Stromal cell of bone marrow (primary cell): ENCODE measurements at regions not wholly inside any gene's neighbourhood (a gene's known extent, or its start where the extent isn't known, plus 50 kb on each side); places are given as distances from the start of the nearest gene placed in this dataset.

Source experiments
- DNase-seq: peaks from one replicate; pipeline ENCODE4 v3.0.0-alpha.2; 2012; ENCODE audit warnings: low read depth

GRCh38 chr3:59133311-59133710 is 83.5 kb upstream of the CFAP20DC start:
- peak; percentile 37 for DNase-seq

DNA sequence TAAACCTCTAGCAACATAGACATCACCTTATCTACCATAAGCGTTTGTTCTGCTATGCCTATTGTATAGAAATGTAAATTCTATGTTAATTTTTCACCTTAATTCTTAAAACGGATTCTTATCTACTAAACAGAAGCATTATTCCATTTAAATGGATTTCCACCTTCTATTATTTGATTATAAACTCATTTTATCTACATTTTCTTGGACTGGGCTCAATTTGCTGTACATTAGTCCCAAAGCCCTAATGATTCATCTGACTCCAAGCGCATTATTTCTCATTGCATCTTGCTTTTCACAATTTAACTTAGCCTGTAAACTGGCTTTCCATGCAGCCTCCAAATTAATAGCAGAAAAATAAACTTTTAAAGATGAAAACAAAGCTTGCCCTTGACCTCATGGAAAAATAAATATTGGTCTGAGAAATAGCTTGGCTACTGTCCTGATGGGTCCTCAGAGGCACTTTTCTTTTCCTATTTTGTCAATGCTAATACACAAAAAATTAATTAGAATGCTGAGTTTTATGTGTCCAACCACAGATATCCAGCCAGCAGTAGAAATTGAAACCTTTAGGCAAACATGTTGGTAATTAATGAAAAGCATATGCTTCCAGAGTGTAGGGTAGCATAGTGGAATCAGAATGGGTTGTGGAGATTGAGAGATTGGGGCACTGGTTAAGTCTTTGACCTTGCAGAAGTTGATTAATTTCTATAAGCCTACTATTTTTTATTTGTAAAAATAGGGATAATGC is 81.4 kb upstream of the CFAP20DC start:
- peak; percentile 33 for DNase-seq

- no peak for DNase-seq
Measured at GRCh38 chr3:59128685-59129084, 78.9 kb upstream of the CFAP20DC start.

DNA sequence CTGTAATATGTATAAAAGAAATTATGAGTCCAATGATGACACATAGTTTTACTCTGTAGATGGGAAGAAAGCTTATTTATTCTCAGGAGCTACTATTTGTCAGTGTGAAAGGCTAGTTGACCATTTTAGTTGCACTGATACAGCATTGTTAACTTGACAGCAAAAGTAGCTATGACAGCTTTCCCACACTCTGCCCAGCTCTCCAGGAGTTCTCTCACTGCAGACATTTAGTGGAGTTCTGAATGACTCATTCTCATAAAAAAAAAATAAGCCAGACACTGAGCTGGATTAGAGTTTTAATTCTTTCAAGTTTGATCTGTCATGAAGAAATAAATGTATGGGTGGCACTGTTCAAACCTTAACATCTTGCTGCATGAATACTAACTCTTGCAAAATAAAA is 77.2 kb upstream of the CFAP20DC start:
- peak; percentile 71 for DNase-seq

DNA sequence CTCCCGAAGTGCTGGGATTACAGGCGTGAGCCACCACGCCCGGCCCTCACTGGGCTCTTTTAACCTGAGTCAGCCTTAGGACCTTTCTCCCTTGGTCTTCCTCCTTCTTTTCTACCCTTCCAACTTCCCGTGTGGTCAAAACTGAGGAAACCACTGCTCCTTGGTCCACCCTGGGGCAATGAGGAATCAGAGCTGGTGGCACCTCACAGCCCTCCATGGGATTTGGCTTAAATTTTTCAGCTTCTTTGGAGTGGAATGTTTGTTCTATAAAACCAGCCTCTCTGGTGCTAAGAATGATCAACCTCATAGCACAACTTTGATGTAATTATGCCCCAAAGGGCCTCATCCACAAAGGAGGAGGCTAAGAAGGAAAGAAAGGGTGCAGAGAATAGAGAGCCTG is 76.6 kb upstream of the CFAP20DC start:
- DNase-seq, result no peak

GRCh38 chr3:59121346-59122144 is 71.7 kb upstream of the CFAP20DC start:
- DNase-seq, result no peak

GRCh38 chr3:59118928-59119327 is 69.1 kb upstream of the CFAP20DC start:
- DNase-seq, result no peak

- DNase-seq, result no peak
Measured at GRCh38 chr3:59117396-59117795, 67.6 kb upstream of the CFAP20DC start.

- no peak for DNase-seq
Measured at GRCh38 chr3:59116233-59116537, 66.4 kb upstream of the CFAP20DC start.

- DNase-seq, result peak; percentile 29
Measured at GRCh38 chr3:59115364-59116232, 65.8 kb upstream of the CFAP20DC start.

- peak; percentile 21 for DNase-seq
Measured at GRCh38 chr3:59107856-59108815, 58.3 kb upstream of the CFAP20DC start.

DNA sequence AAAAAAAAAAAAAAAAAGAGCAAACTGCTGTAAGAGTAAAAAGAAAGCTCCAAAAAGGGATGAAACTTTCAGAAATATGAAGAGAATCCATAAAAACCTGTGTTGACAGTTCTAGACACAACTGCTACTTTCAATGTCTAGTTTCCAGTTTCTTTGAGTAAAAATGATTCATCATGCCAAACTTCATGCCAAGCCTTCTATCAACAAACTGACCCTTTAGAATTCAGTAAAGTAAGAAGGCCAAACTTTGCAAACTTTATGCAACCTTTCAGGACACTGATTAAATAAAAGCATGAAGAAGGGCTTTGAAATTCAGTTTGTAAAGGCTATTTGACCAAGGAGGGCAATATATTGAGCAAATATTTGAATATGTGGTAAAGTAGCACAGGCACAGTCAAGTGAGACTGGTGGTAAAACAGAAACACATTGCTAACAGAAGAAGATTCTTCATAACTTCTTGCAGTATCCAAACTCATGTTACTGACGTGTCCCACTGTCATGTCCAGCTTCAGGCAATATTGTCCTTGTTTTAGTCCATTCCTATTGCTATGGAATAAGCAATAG is 56.3 kb upstream of the CFAP20DC start:
- DNase-seq, result peak; percentile 13

DNA sequence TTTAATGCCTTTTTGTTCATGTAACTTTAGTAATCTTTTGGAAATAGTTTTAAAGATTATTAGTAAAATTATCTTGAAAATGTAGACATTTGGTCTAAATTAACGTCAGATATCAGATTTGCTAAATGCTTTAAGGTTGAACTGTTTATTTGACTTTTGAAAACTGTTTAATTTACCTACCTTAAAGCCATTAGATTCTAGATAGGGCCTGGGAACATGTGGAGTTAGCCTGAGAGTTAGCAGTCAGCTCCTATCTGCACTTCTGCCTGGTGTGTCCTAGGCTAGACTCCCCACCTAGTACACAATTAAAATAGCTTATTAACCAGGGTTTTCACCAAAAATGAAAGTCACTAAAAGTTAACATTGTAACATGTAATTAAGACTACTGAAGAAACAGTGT is 53.7 kb upstream of the CFAP20DC start:
- DNase-seq, result no peak

GRCh38 chr3:59101231-59101736 is 51.5 kb upstream of the CFAP20DC start:
- peak; percentile 72 for DNase-seq
